GM12872 (cell line): ENCODE measurements at regions not wholly inside any gene's neighbourhood (a gene's known extent, or its start where the extent isn't known, plus 50 kb on each side); places are given as distances from the start of the nearest gene placed in this dataset.

Source experiments
- CTCF ChIP-seq: IDR thresholded peaks from 3 replicates; pipeline ENCODE4 v1.5.1; 2011; ENCODE audit warnings: low read depth, mild to moderate bottlenecking, low read length, moderate library complexity; ENCODE audit not compliant: insufficient read depth

- no peak for TF ChIP-seq CTCF
Measured at GRCh38 chr14:65915125-65915524, 502.6 kb downstream of the FUT8 start.

- TF ChIP-seq CTCF: no peak
Measured at GRCh38 chr14:65916055-65916454, 503.5 kb downstream of the FUT8 start.

- no peak for TF ChIP-seq CTCF
Measured at GRCh38 chr14:65920996-65921395, 508.5 kb downstream of the FUT8 start.

- no peak for TF ChIP-seq CTCF
Measured at GRCh38 chr14:65922142-65922541, 509.6 kb downstream of the FUT8 start.

- TF ChIP-seq CTCF: no peak
Measured at GRCh38 chr14:65926504-65926903, 514.0 kb downstream of the FUT8 start.

- TF ChIP-seq CTCF: no peak
Measured at GRCh38 chr14:65926935-65927700, 514.6 kb downstream of the FUT8 start.

- TF ChIP-seq CTCF: no peak
Measured at GRCh38 chr14:65927931-65928356, 515.4 kb downstream of the FUT8 start.

- no peak for TF ChIP-seq CTCF
Measured at GRCh38 chr14:65928995-65929394, 516.5 kb downstream of the FUT8 start.
